Spinal cord (tissue), 9 donors: ENCODE measurements at regions not wholly inside any gene's neighbourhood (a gene's known extent, or its start where the extent isn't known, plus 50 kb on each side); places are given as distances from the start of the nearest gene placed in this dataset.

Experiments used
- DNase-seq, 6 donors: peaks; one replicate each; pipeline versions ENCODE4 v3.0.0 to v3.0.0-alpha.2; 2013 to 2015; ENCODE audit warnings: low spot score in 6 of 6, low read depth in 4 of 6
- H3K27ac ChIP-seq: one replicate; pipeline ENCODE4 v1.5.1; 2013; ENCODE audit warnings: low read depth, low read length, control low read depth
- H3K27me3 ChIP-seq: one replicate; pipeline ENCODE4 v1.6.1; 2013; ENCODE audit warnings: low read length; ENCODE audit not compliant: control insufficient read depth, insufficient read depth
- H3K36me3 ChIP-seq: one replicate; pipeline ENCODE4 v1.6.1; 2013; ENCODE audit warnings: low read length; ENCODE audit not compliant: control insufficient read depth, insufficient read depth
- H3K4me1 ChIP-seq: one replicate; pipeline ENCODE4 v1.6.1; 2013; ENCODE audit warnings: low read length; ENCODE audit not compliant: control insufficient read depth, insufficient read depth
- H3K4me3 ChIP-seq: one replicate; pipeline ENCODE4 v1.5.1; 2013; ENCODE audit warnings: low read depth, low read length, control low read depth
- H3K9me3 ChIP-seq: one replicate; pipeline ENCODE4 v1.6.1; 2013; ENCODE audit warnings: low read length; ENCODE audit not compliant: control insufficient read depth, insufficient read depth
- WGBS: methylation state at CpG from one replicate; pipeline ENCODE4 v1.1.5; 2013; ENCODE audit warnings: missing lambda C conversion rate; ENCODE audit not compliant: insufficient coverage; 5-methylcytosine and 5-hydroxymethylcytosine counted together
- donor health status: healthy.

- H3K36me3 ChIP-seq = no peaks in the 10 kb centered on the region
- no peak for DNase-seq
- no peak overlapping the region for H3K27ac ChIP-seq
- no peaks in the 10 kb centered on the region for H3K27me3 ChIP-seq
- H3K4me1 ChIP-seq = no peaks in the 10 kb centered on the region
- 71% methylated on average over 3 of the region's 4 CpGs for WGBS
- peaks cover 2% of the 10 kb centered on the region for H3K9me3 ChIP-seq
- no peak overlapping the region for H3K4me3 ChIP-seq
Measured at GRCh38 chr5:10091701-10092100, 158.0 kb downstream of the ATPSCKMT start.

GRCh38 chr5:10090074-10090473 lies 159.6 kb downstream of the ATPSCKMT start:
- Histone ChIP-seq H3K27me3 (no peaks in the 10 kb centered on the region), H3K4me1 (no peaks in the 10 kb centered on the region), H3K27ac (no peak overlapping the region), H3K36me3 (no peaks in the 10 kb centered on the region), H3K9me3 (peaks cover 2% of the 10 kb centered on the region), H3K4me3 (no peak overlapping the region)
- 100% methylated on average over 1 of the region's 2 CpGs for WGBS
- no peak for DNase-seq

GRCh38 chr5:10085185-10085584 lies 164.5 kb downstream of the ATPSCKMT start:
- Histone ChIP-seq H3K27ac (no peak overlapping the region), H3K27me3 (no peaks in the 10 kb centered on the region), H3K9me3 (peaks cover 1% of the 10 kb centered on the region), H3K4me3 (no peak overlapping the region), H3K4me1 (no peaks in the 10 kb centered on the region), H3K36me3 (no peaks in the 10 kb centered on the region)
- no CpG with 5 or more reads among the region's 5 CpGs for WGBS
- no peak for DNase-seq

- no peak overlapping the region for H3K4me3 ChIP-seq
- DNase-seq = no peak
- WGBS = 97% methylated on average over 4 of the region's 4 CpGs
- no peaks in the 10 kb centered on the region for H3K36me3 ChIP-seq
- no peak overlapping the region for H3K27ac ChIP-seq
- no peaks in the 10 kb centered on the region for H3K9me3 ChIP-seq
- H3K4me1 ChIP-seq = no peaks in the 10 kb centered on the region
- H3K27me3 ChIP-seq = no peaks in the 10 kb centered on the region
Measured at GRCh38 chr5:10081584-10081983, 168.1 kb downstream of the ATPSCKMT start.

GRCh38 chr5:10077791-10078545 lies 171.7 kb downstream of the ATPSCKMT start:
- H3K36me3 ChIP-seq = no peaks in the 10 kb centered on the region
- no peak overlapping the region for H3K4me3 ChIP-seq
- WGBS = 82% methylated on average over 10 of the region's 11 CpGs
- no peaks in the 10 kb centered on the region for H3K9me3 ChIP-seq
- DNase-seq = peak in 1 of 6 donors; percentile 16
- H3K27ac ChIP-seq = no peak overlapping the region
- H3K4me1 ChIP-seq = no peaks in the 10 kb centered on the region
- H3K27me3 ChIP-seq = no peaks in the 10 kb centered on the region

GRCh38 chr5:10073441-10074104 lies 176.1 kb downstream of the ATPSCKMT start:
- no peak for DNase-seq
- no peaks in the 10 kb centered on the region for H3K4me1 ChIP-seq
- H3K27ac ChIP-seq = no peak overlapping the region
- WGBS = 89% methylated on average over 8 of the region's 8 CpGs
- no peaks in the 10 kb centered on the region for H3K36me3 ChIP-seq
- no peaks in the 10 kb centered on the region for H3K27me3 ChIP-seq
- no peaks in the 10 kb centered on the region for H3K9me3 ChIP-seq
- no peak overlapping the region for H3K4me3 ChIP-seq

- no peak overlapping the region for H3K4me3 ChIP-seq
- peak in 1 of 6 donors; percentile 24 for DNase-seq
- H3K4me1 ChIP-seq = no peaks in the 10 kb centered on the region
- H3K36me3 ChIP-seq = no peaks in the 10 kb centered on the region
- no peaks in the 10 kb centered on the region for H3K9me3 ChIP-seq
- no peak overlapping the region for H3K27ac ChIP-seq
- H3K27me3 ChIP-seq = no peaks in the 10 kb centered on the region
- no CpG with 5 or more reads among the region's 4 CpGs for WGBS
Measured at GRCh38 chr5:10069637-10070313, 179.9 kb downstream of the ATPSCKMT start.

GRCh38 chr5:10065428-10066000 lies 184.2 kb downstream of the ATPSCKMT start:
- Histone ChIP-seq H3K4me1 (no peaks in the 10 kb centered on the region), H3K4me3 (no peak overlapping the region), H3K9me3 (no peaks in the 10 kb centered on the region), H3K36me3 (no peaks in the 10 kb centered on the region), H3K27me3 (no peaks in the 10 kb centered on the region), H3K27ac (no peak overlapping the region)
- 93% methylated on average over 31 of the region's 34 CpGs for WGBS
- DNase-seq = no peak

- DNase-seq = no peak
- Histone ChIP-seq H3K9me3 (no peaks in the 10 kb centered on the region), H3K27ac (no peak overlapping the region), H3K4me3 (no peak overlapping the region), H3K27me3 (no peaks in the 10 kb centered on the region), H3K36me3 (no peaks in the 10 kb centered on the region), H3K4me1 (no peaks in the 10 kb centered on the region)
- 77% methylated on average over 7 of the region's 8 CpGs for WGBS
Measured at GRCh38 chr5:10064546-10065195, 185.0 kb downstream of the ATPSCKMT start.
